ENCODE measurements at regions not wholly inside any gene's neighbourhood (a gene's known extent, or its start where the extent isn't known, plus 50 kb on each side); places are given as distances from the start of the nearest gene placed in this dataset.

GRCh38 chr3:135382621-135383020 is 582.9 kb upstream of the PPP2R3A start:
- Histone ChIP-seq H3K79me2 (ENCODE audit: control insufficient read depth, insufficient read depth, low read length) (no peaks in the 10 kb centered on the region), H3K9me3 (replicated peaks; ENCODE audit: control insufficient read depth, insufficient read depth, low read depth, low read length) (no peaks in the 10 kb centered on the region), H2AFZ (ENCODE audit: low read depth, low read length) (no peak overlapping the region), H3K27ac (ENCODE audit: extremely low read depth, low read depth, low read length) (no peak overlapping the region), H3K4me2 (ENCODE audit: insufficient read depth, low read length) (no peak overlapping the region), H3K4me1 (replicated peaks in 1 of 2; ENCODE audit: control insufficient read depth in 2 of 2, insufficient read depth in 2 of 2, low read length in 2 of 2) (no peaks in the 10 kb centered on the region), H4K20me1 (replicated peaks; ENCODE audit: control insufficient read depth, insufficient read depth, low read length) (no peaks in the 10 kb centered on the region), H3K36me3 (ENCODE audit: control insufficient read depth, insufficient read depth, low read length) (no peaks in the 10 kb centered on the region), H3K4me3 (no peak overlapping the region), H3K9me1 (ENCODE audit: control insufficient read depth, insufficient read depth, low read length) (no peaks in the 10 kb centered on the region), H3K9ac (ENCODE audit: insufficient read depth in 1 of 2, low read depth in 2 of 2, low read length in 2 of 2) (no peak overlapping the region), H3K27me3 (ENCODE audit: control insufficient read depth in 2 of 2, insufficient read depth in 2 of 2, low read length in 2 of 2) (no peaks in the 10 kb centered on the region)
- intact Hi-C loops (cut with micrococcal nuclease) (no loop called here), in situ Hi-C loops (cut with MboI) (no loop called here)
- no peak for DNase-seq (ENCODE audit: extremely low read depth in 1 of 4, low spot score in 3 of 4)
- no TSS peak for BruUV-seq (replicated peaks)
- ChIA-PET CTCF (ENCODE audit: low intra/inter-chr PET ratio) (no interaction called here), POLR2A (no interaction called here)
- FAIRE-seq = no peak
- no peak for TF ChIP-seq KHSRP (IDR thresholded peaks at IDR 0.05)
- no peak for ATAC-seq
- whole genome bisulfite sequencing (ENCODE audit: insufficient coverage, low coverage, missing lambda C conversion rate) = 0% methylated on average over 3 of the region's 3 CpGs

- WGBS (ENCODE audit: insufficient coverage, low coverage, missing lambda C conversion rate) = 0% methylated on average over 4 of the region's 6 CpGs
- Histone ChIP-seq H2AFZ (ENCODE audit: low read depth, low read length) (no peak overlapping the region), H3K79me2 (ENCODE audit: control insufficient read depth, insufficient read depth, low read length) (no peaks in the 10 kb centered on the region), H3K4me3 (no peak overlapping the region), H3K27me3 (ENCODE audit: control insufficient read depth in 2 of 2, insufficient read depth in 2 of 2, low read length in 2 of 2) (no peaks in the 10 kb centered on the region), H3K9me1 (ENCODE audit: control insufficient read depth, insufficient read depth, low read length) (no peaks in the 10 kb centered on the region), H3K9ac (ENCODE audit: insufficient read depth in 1 of 2, low read depth in 2 of 2, low read length in 2 of 2) (no peak overlapping the region), H3K36me3 (ENCODE audit: control insufficient read depth, insufficient read depth, low read length) (no peaks in the 10 kb centered on the region), H3K27ac (ENCODE audit: extremely low read depth, low read depth, low read length) (no peak overlapping the region), H3K4me2 (ENCODE audit: insufficient read depth, low read length) (no peak overlapping the region), H4K20me1 (replicated peaks; ENCODE audit: control insufficient read depth, insufficient read depth, low read length) (no peaks in the 10 kb centered on the region), H3K4me1 (replicated peaks in 1 of 2; ENCODE audit: control insufficient read depth in 2 of 2, insufficient read depth in 2 of 2, low read length in 2 of 2) (no peaks in the 10 kb centered on the region), H3K9me3 (replicated peaks; ENCODE audit: control insufficient read depth, insufficient read depth, low read depth, low read length) (no peaks in the 10 kb centered on the region)
- BruUV-seq (replicated peaks) = no TSS peak
- TF ChIP-seq ARID2 (IDR thresholded peaks at IDR 0.05) (no peak), PHF8 (IDR thresholded peaks at IDR 0.05; ENCODE audit: borderline replicate concordance, low read length) (no peak), EGR1 (conservative IDR thresholded peaks at IDR 0.05) (no peak), PCBP2 (IDR thresholded peaks at IDR 0.05; ENCODE audit: low read depth, low read length, poor library complexity, severe bottlenecking) (no peak), ZNF79 (CRISPR knock-in tag; IDR thresholded peaks at IDR 0.05; ENCODE audit: low read depth) (no peak), SRF (CRISPR knock-in tag; IDR thresholded peaks at IDR 0.05) (no peak), MBD2 (IDR thresholded peaks at IDR 0.05; ENCODE audit: borderline replicate concordance, low read depth) (no peak), PRPF4 (IDR thresholded peaks at IDR 0.05; ENCODE audit: insufficient read depth, low read depth, low read length, poor library complexity, severe bottlenecking) (no peak), ATF1 (CRISPR knock-in tag; IDR thresholded peaks at IDR 0.05) (no peak), ATF1 (tag; IDR thresholded peaks at IDR 0.05) (no peak), WHSC1 (IDR thresholded peaks at IDR 0.05; ENCODE audit: low read length) (no peak), MED1 (CRISPR knock-in tag; IDR thresholded peaks at IDR 0.05; ENCODE audit: borderline replicate concordance) (no peak), MXD1 (CRISPR knock-in tag; IDR thresholded peaks at IDR 0.05; ENCODE audit: borderline replicate concordance, poor library complexity, severe bottlenecking) (no peak), DIDO1 (tag; IDR thresholded peaks at IDR 0.05; ENCODE audit: low read depth) (no peak), ZNF589 (CRISPR knock-in tag; IDR thresholded peaks at IDR 0.05; ENCODE audit: low read depth) (no peak), JUN (IDR thresholded peaks at IDR 0.05; ENCODE audit: borderline replicate concordance, low read depth, low read length) (no peak), JUN (CRISPR knock-in tag; IDR thresholded peaks at IDR 0.05; ENCODE audit: borderline replicate concordance) (no peak), BMI1 (IDR thresholded peaks at IDR 0.05; ENCODE audit: low read length) (no peak)
- ATAC-seq (no peak), DNase-seq (ENCODE audit: extremely low read depth in 1 of 4, low spot score in 3 of 4) (no peak), FAIRE-seq (no peak)
- ChIA-PET CTCF (ENCODE audit: low intra/inter-chr PET ratio) (no interaction called here), POLR2A (no interaction called here)
- intact Hi-C loops (cut with micrococcal nuclease) = no loop called here
- in situ Hi-C loops (cut with MboI) = no loop called here
Observed at GRCh38 chr3:135383301-135383700, 582.2 kb upstream of the PPP2R3A start.

Measured in K562 (cell line).